IPS DF 6.9 (cell line): ENCODE measurements at regions not wholly inside any gene's neighbourhood (a gene's known extent, or its start where the extent isn't known, plus 50 kb on each side); places are given as distances from the start of the nearest gene placed in this dataset.

Source experiments
- DNase-seq: peaks from one replicate; pipeline ENCODE4 v3.0.0-alpha.2; 2013; ENCODE audit warnings: low read depth, low spot score
- H3K27ac ChIP-seq: one replicate; pipeline ENCODE4 v1.5.1; 2013; ENCODE audit warnings: low read length, control low read depth
- H3K27me3 ChIP-seq: 2 replicates; pipeline ENCODE4 v1.6.1; 2013; ENCODE audit warnings: mild to moderate bottlenecking, low read length; ENCODE audit not compliant: control insufficient read depth, insufficient read depth
- H3K36me3 ChIP-seq: 2 replicates; pipeline ENCODE4 v1.6.1; 2013; ENCODE audit warnings: low read length; ENCODE audit not compliant: control insufficient read depth, insufficient read depth
- H3K4me1 ChIP-seq: 2 replicates; pipeline ENCODE4 v1.6.1; 2013; ENCODE audit warnings: low read length; ENCODE audit not compliant: control insufficient read depth, insufficient read depth
- H3K4me3 ChIP-seq: 2 replicates; pipeline ENCODE4 v1.5.1; 2013; ENCODE audit warnings: mild to moderate bottlenecking, low read length
- H3K9me3 ChIP-seq: 2 replicates; pipeline ENCODE4 v1.6.1; 2013; ENCODE audit warnings: low read length, inconsistent platforms; ENCODE audit not compliant: control insufficient read depth, insufficient read depth
- WGBS: extraction: QIAGEN DNeasy Blood & Tissue Kit; methylation state at CpG from one replicate; pipeline ENCODE4 v1.1.7; 2013; ENCODE audit warnings: mixed read lengths, missing lambda C conversion rate; ENCODE audit not compliant: insufficient read length, insufficient coverage; 5-methylcytosine and 5-hydroxymethylcytosine counted together

- Histone ChIP-seq H3K4me1 (no peaks in the 10 kb centered on the region), H3K27me3 (no peaks in the 10 kb centered on the region; the same call in 1 of the 2 replicates), H3K27ac (no peak overlapping the region), H3K36me3 (no peaks in the 10 kb centered on the region), H3K9me3 (no peaks in the 10 kb centered on the region), H3K4me3 (no peak overlapping the region)
- DNase-seq, result no peak
- no CpG with 5 or more reads among the region's 6 CpGs for WGBS
These were observed 392.1 kb upstream of the PODXL start for GRCh38 chr7:131948434-131949053.

GRCh38 chr7:131947661-131948060, 391.2 kb upstream of the PODXL start:
- Histone ChIP-seq H3K27ac (no peak overlapping the region), H3K9me3 (no peaks in the 10 kb centered on the region), H3K4me1 (no peaks in the 10 kb centered on the region), H3K36me3 (no peaks in the 10 kb centered on the region), H3K27me3 (no peaks in the 10 kb centered on the region; the same call in 1 of the 2 replicates), H3K4me3 (no peak overlapping the region)
- WGBS, result no CpG with 5 or more reads among the region's 1 CpG
- DNase-seq, result no peak

- H3K27ac ChIP-seq, result no peak overlapping the region
- H3K4me1 ChIP-seq, result no peaks in the 10 kb centered on the region
- no CpG with 5 or more reads among the region's 14 CpGs for WGBS
These were observed 389.6 kb upstream of the PODXL start for GRCh38 chr7:131945957-131946544.

DNA sequence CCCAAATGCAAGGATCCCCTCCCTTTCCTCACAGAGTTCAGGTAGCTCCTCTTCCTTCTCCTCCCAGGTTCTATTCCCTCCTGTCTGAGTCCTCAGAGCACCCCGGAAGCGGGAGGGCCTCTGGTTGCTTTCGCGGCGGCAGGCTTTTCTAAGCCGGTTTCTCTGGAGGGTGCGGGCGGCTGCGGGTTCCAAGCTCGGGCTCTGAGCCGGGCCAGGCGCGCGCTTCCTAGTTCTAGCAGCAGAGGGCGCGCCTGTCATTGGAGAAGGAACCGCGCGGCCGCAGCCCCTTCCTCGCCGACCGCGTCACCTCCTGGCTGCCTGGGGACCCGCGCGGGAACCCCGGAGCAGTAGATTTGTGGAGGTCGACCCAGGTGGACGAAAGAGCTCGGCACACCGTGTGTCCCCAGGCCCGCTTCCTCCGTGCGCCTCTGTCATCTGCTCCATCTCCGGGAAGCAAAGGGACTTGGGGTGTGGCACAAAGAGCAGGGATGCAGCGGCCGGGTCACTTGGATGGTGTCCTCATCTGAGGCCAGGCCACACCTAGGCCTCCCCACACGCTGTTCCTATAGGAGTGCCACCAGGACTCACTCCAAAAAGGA, 389.0 kb upstream of the PODXL start:
- DNase-seq, result peak; percentile 48
- Histone ChIP-seq H3K4me1 (no peaks in the 10 kb centered on the region), H3K27me3 (no peaks in the 10 kb centered on the region; the same call in 1 of the 2 replicates), H3K9me3 (no peaks in the 10 kb centered on the region), H3K27ac (no peak overlapping the region), H3K36me3 (no peaks in the 10 kb centered on the region), H3K4me3 (no peak overlapping the region)
- no CpG with 5 or more reads among the region's 39 CpGs for WGBS

More at GRCh38 chr7:131945957-131946544, 389.6 kb upstream of the PODXL start:
- no peaks in the 10 kb centered on the region; the same call in 1 of the 2 replicates for H3K27me3 ChIP-seq
- no peaks in the 10 kb centered on the region for H3K36me3 ChIP-seq
- no peaks in the 10 kb centered on the region for H3K9me3 ChIP-seq
- no peak for DNase-seq
- no peak overlapping the region for H3K4me3 ChIP-seq

DNA sequence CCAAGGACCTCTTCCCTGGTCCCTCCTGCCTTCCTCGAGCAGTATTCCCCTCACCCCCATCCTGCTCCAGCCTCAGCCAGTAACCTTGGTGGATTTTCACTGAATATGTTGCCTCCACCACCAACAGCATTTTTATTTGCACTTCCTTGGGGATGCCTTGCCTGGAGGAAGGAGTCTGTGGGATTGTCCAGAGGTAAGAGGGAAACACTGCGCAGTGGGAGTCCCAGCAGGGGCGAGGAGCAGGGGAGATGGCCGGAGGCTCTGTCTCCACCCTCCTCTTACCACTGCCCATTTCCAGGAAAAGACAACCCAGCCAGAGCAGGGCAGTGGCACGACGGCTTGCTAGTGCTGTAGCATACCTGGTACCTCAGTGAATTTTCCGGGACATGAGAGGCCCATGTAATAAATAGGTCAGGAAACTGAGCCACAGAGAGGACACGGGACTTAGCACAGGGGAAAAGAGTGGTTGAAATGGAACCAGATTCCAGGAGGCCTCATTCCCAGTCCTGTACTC, 388.2 kb upstream of the PODXL start:
- no CpG with 5 or more reads among the region's 8 CpGs for WGBS
- H3K27ac ChIP-seq, result no peak overlapping the region
- DNase-seq, result no peak
- no peaks in the 10 kb centered on the region for H3K4me1 ChIP-seq
- H3K4me3 ChIP-seq, result no peak overlapping the region
- no peaks in the 10 kb centered on the region for H3K36me3 ChIP-seq
- no peaks in the 10 kb centered on the region; the same call in 1 of the 2 replicates for H3K27me3 ChIP-seq
- no peaks in the 10 kb centered on the region for H3K9me3 ChIP-seq

DNA sequence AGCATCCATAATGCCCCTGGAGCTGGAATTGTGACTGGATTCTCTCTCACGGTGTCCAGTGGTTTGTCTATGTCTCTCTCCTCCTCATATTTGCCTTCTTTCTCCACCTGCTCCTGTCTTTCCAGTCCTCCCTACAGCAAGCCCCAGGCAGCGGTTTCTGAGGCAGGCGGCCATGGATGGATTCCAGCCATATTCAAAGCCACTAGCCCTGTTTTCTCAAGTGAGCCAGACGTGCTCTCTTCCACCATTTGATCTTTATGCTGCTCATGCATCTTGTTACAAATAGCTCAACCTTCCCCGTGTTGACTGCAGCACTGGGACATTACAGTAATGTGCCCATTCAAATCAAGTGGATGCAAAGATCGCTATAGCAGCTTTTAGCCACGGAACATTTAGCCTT, 387.2 kb upstream of the PODXL start:
- Histone ChIP-seq H3K27me3 (no peaks in the 10 kb centered on the region; the same call in 1 of the 2 replicates), H3K36me3 (no peaks in the 10 kb centered on the region), H3K27ac (no peak overlapping the region), H3K4me1 (no peaks in the 10 kb centered on the region), H3K9me3 (no peaks in the 10 kb centered on the region), H3K4me3 (no peak overlapping the region)
- no peak for DNase-seq
- WGBS, result no CpG with 5 or more reads among the region's 7 CpGs

DNA sequence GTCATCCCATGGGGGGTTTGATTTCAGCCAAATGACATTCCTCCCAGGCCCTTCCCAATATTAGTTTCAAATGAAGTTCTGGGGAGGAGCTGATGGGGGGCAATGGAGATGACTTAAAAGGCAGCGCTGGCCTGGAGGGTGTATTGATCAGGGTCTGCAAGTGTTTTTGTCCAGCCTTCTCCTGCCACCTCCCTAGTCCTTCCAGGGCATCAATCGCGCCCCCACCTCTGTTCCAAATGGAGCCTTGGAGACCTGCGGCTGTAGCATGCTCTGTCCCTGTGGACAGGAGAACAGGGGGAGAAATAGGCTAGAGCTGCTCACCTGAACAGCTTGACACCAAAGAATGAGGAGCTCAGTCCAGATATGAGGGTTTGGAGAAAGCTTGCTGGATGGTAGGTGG, 386.8 kb upstream of the PODXL start:
- DNase-seq, result no peak
- Histone ChIP-seq H3K9me3 (no peaks in the 10 kb centered on the region), H3K27me3 (no peaks in the 10 kb centered on the region; the same call in 1 of the 2 replicates), H3K27ac (no peak overlapping the region), H3K4me3 (no peak overlapping the region), H3K4me1 (no peaks in the 10 kb centered on the region), H3K36me3 (no peaks in the 10 kb centered on the region)
- no CpG with 5 or more reads among the region's 4 CpGs for WGBS

- H3K9me3 ChIP-seq, result no peaks in the 10 kb centered on the region
- H3K36me3 ChIP-seq, result no peaks in the 10 kb centered on the region
- H3K4me1 ChIP-seq, result no peaks in the 10 kb centered on the region
- no peak overlapping the region for H3K27ac ChIP-seq
- H3K4me3 ChIP-seq, result no peak overlapping the region
- no peak for DNase-seq
- whole genome bisulfite sequencing, result no CpG with 5 or more reads among the region's 11 CpGs
- no peaks in the 10 kb centered on the region; the same call in 1 of the 2 replicates for H3K27me3 ChIP-seq
These were observed 386.1 kb upstream of the PODXL start for GRCh38 chr7:131942287-131943150.

DNA sequence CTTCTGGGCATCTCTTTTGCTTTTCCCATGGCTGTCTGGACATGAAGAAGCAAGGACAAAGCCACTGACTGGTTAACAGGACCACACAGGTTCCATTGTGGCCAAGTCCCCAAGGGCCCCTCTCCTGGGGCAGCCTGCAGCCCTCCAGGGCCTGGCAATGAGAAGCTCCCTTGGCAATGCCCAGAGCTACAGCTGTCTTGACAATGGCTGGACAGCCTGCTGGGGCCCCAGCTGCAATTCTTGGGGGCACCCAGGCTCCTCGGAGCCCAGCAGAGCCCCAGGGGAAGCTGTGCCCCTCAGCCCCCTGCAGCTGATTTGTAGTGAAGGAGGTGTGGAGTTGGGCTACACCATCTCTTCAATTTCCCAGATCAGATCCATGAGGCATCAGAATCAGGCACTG, 384.9 kb upstream of the PODXL start:
- no CpG with 5 or more reads among the region's 1 CpG for WGBS
- Histone ChIP-seq H3K27me3 (no peaks in the 10 kb centered on the region; the same call in 1 of the 2 replicates), H3K27ac (no peak overlapping the region), H3K36me3 (no peaks in the 10 kb centered on the region), H3K4me1 (no peaks in the 10 kb centered on the region), H3K9me3 (no peaks in the 10 kb centered on the region), H3K4me3 (no peak overlapping the region)
- no peak for DNase-seq

DNA sequence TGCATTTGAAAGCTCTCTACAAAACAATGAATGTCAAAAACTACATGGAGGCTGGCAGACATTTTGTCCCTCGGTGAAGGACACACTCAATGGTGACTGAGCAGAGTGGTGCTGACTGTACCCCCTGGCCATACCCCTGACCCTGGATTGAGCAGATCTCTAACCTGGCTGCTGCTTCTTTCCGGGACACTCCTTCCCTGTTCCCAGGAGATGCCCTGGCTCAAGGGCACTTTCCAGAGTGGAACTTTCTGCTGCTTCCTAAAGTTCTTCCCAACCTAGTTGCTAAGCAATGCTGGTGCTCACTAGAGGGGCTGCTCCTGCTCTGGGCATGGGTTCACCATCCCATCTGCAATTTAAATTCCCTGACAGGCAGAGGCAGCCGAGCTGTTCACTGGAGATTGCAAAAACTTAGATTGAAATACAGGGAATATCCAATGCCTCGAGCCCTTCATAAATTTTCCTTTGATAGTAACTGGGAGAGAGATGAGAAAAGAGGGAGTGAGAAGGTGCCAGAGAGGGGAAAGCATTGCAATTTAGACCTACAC, 384.3 kb upstream of the PODXL start:
- Histone ChIP-seq H3K27ac (no peak overlapping the region), H3K36me3 (no peaks in the 10 kb centered on the region), H3K4me1 (no peaks in the 10 kb centered on the region), H3K27me3 (no peaks in the 10 kb centered on the region), H3K9me3 (no peaks in the 10 kb centered on the region), H3K4me3 (no peak overlapping the region)
- no CpG with 5 or more reads among the region's 4 CpGs for WGBS
- no peak for DNase-seq
